Neural progenitor cell (in vitro differentiated cells): ENCODE measurements at regions not wholly inside any gene's neighbourhood (a gene's known extent, or its start where the extent isn't known, plus 50 kb on each side); places are given as distances from the start of the nearest gene placed in this dataset.

ENCODE experiments used
- CTCF ChIP-seq: fragments of 200-600 bp; sonication (generic); IDR thresholded peaks from 2 replicates; pipeline ENCODE4 v1.5.1; 2017; ENCODE audit warnings: antibody characterized with exemption, mild to moderate bottlenecking
- EZH2 ChIP-seq: fragments of 200-600 bp; sonication (generic); IDR thresholded peaks from 2 replicates; pipeline ENCODE4 v1.6.1; 2017; ENCODE audit warnings: antibody characterized with exemption, mild to moderate bottlenecking, moderate library complexity

DNA sequence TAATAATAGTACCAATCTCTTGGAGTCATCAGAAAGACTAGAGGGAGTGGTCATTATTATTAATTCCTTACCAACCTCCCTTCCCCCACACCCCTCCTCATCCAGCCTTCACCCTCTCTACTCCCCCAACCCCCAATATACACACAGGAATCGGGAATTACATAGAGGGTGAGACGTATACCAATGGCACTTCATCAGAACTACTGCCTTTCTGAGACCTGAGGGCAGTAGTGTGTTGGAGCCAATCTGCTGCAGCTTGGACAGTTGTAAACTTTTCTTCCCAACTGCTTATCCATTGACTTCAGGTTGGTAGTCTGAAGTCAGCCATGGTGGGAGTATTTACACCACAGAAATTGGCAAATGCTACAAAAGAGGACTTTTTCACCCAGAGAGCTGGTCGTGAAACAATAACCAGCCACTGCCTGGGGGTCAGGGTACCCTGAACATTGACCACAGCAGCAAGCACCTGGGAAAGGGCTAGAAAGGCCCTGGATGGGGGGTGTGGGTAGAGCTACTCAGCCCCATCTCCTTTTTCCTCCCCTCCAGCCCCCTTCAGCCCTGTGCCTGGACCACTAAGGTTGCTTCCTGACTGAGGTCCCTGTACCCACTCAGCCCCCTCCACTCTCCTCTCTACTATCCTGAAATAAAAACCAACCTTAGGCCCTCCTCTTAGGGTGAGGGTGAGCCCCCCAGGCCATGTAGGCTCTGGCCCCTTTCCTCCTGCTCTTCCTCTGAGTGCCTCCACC lies 161.5 kb downstream of the MRPL14 start:
- TF ChIP-seq CTCF = no peak
- no peak for TF ChIP-seq EZH2
